ENCODE measurements at regions not wholly inside any gene's neighbourhood (a gene's known extent, or its start where the extent isn't known, plus 50 kb on each side); places are given as distances from the start of the nearest gene placed in this dataset.

DNA sequence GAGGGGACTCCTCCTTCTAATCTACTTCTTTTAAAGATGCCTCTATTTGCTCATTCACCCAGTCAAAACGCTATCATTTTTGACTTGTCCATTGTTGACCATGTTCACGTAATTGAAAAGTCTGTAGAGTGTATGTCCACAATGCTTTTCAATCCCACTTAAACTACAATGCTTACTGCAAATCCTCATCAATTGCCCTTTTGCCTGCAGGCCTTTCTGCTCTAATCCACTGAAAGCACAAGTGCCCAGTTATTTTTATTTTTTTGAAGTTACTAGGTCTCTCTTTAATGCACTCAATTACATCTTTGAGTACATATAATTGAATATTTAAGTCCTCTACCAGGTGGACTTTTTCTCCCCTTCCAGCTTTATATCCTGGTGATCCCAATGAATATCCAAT, 437.4 kb downstream of the PDGFC start:
- Histone ChIP-seq H3K4me1 (no peaks in the 10 kb centered on the region), H3K36me3 (no peaks in the 10 kb centered on the region), H3K27me3 (no peaks in the 10 kb centered on the region), H3K4me3 (no peak overlapping the region), H3K27ac (no peak overlapping the region), H3K9me3 (no peaks in the 10 kb centered on the region)
- WGBS: 98% methylated on average over 2 of the region's 2 CpGs
- DNase-seq (ENCODE audit: low spot score in 2 of 2): no peak
- TF ChIP-seq POLR2AphosphoS5 (IDR thresholded peaks at IDR 0.05) (no peak), EP300 (IDR thresholded peaks at IDR 0.05) (no peak), POLR2A (IDR thresholded peaks at IDR 0.05) (no peak)
- TF ChIP-seq, protein P1, sequence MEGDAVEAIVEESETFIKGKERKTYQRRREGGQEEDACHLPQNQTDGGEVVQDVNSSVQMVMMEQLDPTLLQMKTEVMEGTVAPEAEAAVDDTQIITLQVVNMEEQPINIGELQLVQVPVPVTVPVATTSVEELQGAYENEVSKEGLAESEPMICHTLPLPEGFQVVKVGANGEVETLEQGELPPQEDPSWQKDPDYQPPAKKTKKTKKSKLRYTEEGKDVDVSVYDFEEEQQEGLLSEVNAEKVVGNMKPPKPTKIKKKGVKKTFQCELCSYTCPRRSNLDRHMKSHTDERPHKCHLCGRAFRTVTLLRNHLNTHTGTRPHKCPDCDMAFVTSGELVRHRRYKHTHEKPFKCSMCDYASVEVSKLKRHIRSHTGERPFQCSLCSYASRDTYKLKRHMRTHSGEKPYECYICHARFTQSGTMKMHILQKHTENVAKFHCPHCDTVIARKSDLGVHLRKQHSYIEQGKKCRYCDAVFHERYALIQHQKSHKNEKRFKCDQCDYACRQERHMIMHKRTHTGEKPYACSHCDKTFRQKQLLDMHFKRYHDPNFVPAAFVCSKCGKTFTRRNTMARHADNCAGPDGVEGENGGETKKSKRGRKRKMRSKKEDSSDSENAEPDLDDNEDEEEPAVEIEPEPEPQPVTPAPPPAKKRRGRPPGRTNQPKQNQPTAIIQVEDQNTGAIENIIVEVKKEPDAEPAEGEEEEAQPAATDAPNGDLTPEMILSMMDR (IDR thresholded peaks at IDR 0.05): no peak

DNA sequence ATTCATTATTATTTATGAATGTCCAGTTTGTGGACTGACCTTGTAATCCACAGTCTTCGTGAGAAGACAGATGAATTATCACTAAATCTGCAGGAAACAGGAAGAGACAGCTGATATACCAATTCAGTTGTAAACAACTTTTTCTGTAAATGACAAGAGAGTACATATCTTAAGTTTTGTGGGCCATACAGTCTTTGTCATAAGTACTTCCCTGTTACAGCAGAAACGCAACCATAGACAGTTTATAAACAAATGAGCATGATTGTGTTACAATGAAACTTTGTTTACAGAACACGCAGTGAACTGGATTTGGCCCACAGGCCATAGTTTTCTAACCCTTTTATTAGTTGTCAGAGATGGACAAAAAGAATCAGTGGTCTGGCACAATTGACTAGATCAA, 443.4 kb downstream of the PDGFC start:
- H3K36me3 ChIP-seq: no peaks in the 10 kb centered on the region
- no peaks in the 10 kb centered on the region for H3K27me3 ChIP-seq
- no peak for DNase-seq (ENCODE audit: low spot score in 2 of 2)
- TF ChIP-seq EP300 (IDR thresholded peaks at IDR 0.05) (no peak), POLR2AphosphoS5 (IDR thresholded peaks at IDR 0.05) (no peak)
- TF ChIP-seq, protein P1 (IDR thresholded peaks at IDR 0.05): no peak
- no peaks in the 10 kb centered on the region for H3K9me3 ChIP-seq
- 72% methylated on average over 3 of the region's 3 CpGs for WGBS
- H3K4me1 ChIP-seq: no peaks in the 10 kb centered on the region
- no peak overlapping the region for H3K4me3 ChIP-seq
- H3K27ac ChIP-seq: no peak overlapping the region

DNA sequence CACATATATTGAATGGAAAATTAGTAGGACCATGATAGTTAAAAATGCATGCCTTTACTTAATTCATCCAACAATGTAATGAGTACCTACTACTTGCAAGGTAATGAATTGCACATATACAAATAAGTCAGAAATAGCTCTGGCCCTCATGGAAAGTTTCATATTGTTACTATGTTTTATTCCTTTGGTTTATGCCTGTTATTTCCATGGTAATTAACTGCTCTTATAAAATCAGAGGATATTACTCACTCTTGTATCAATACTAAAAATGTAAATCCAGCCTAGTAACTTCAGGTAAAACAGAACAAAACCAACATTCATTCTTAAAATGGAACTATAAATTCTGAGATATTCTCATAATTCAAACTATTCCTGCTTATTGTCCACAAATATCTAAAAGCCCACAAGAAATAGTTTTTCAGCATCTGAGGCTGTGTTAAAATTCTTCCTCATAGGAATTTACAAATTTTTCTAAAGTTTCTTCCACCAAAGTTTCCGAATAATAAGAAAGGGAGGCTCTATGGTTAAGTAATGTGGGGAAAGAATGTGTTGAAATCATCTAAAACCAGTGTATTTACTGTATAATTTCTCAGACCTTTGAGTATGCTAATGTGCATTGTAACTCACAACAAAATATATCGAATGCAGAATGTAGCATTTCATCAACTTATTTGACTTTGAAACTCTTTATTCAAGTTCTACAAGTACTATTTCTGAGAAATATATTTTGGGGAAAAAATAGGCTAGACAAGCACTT, 444.2 kb downstream of the PDGFC start:
- Histone ChIP-seq H3K4me1 (no peaks in the 10 kb centered on the region), H3K36me3 (no peaks in the 10 kb centered on the region), H3K4me3 (no peak overlapping the region), H3K27me3 (no peaks in the 10 kb centered on the region), H3K27ac (no peak overlapping the region), H3K9me3 (no peaks in the 10 kb centered on the region)
- DNase-seq (ENCODE audit: low spot score in 2 of 2): no peak
- no peak for TF ChIP-seq POLR2AphosphoS5 (IDR thresholded peaks at IDR 0.05)
- TF ChIP-seq EP300 (IDR thresholded peaks at IDR 0.05): no peak
- TF ChIP-seq, protein P1 (IDR thresholded peaks at IDR 0.05): no peak
- TF ChIP-seq POLR2A (IDR thresholded peaks at IDR 0.05): no peak
- 90% methylated on average over 2 of the region's 2 CpGs for WGBS

DNA sequence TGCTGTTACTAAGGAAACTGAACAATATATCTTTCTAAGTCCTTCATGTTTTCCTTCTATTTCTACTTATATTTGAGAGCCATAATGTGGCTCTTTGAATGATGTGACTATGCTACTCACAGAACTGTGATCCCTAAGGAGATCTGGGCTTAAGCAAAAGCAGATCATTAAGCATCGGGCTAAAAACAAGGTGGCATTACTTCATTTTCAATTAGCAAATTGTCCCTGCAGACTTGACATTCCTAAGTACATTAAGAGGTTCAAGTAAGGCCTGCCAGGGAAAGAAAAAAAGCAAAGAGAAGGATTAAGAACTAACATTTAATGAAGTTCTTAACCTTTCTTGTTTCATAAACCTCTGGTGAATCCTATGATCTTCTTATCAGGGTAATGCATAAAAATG, 447.6 kb downstream of the PDGFC start:
- Histone ChIP-seq H3K36me3 (no peaks in the 10 kb centered on the region), H3K4me3 (no peak overlapping the region), H3K9me3 (no peaks in the 10 kb centered on the region), H3K27me3 (no peaks in the 10 kb centered on the region), H3K27ac (no peak overlapping the region), H3K4me1 (no peaks in the 10 kb centered on the region)
- TF ChIP-seq EP300 (IDR thresholded peaks at IDR 0.05): no peak
- 79% methylated on average over 1 of the region's 1 CpG for WGBS
- DNase-seq (ENCODE audit: low spot score in 2 of 2): no peak

DNA sequence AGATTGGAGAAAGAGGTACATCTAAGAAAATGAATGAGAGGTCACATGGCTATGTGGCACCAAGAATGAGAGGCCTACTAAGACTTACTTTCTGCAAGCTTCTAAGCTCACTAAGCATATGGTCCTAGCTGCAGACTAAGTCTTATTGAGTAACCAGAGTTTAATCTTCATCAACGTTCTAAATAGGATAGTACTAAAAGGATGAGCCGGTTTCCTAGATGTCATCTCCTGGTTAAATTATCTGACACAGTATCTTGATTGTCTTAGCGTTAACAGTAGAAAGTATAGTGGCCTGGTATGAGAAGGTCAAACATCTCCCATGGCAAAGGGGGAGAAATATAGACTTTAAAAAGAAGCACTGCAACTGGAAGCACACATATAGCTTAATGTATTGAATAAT, 448.1 kb downstream of the PDGFC start:
- Histone ChIP-seq H3K27ac (no peak overlapping the region), H3K27me3 (no peaks in the 10 kb centered on the region), H3K4me3 (no peak overlapping the region), H3K36me3 (no peaks in the 10 kb centered on the region), H3K9me3 (no peaks in the 10 kb centered on the region), H3K4me1 (no peaks in the 10 kb centered on the region)
- no peak for DNase-seq (ENCODE audit: low spot score in 2 of 2)
- TF ChIP-seq POLR2A (IDR thresholded peaks at IDR 0.05) (no peak), POLR2AphosphoS5 (IDR thresholded peaks at IDR 0.05) (no peak), EP300 (IDR thresholded peaks at IDR 0.05) (no peak)
- TF ChIP-seq, protein P1 (IDR thresholded peaks at IDR 0.05): no peak
- 83% methylated on average over 3 of the region's 3 CpGs for WGBS

DNA sequence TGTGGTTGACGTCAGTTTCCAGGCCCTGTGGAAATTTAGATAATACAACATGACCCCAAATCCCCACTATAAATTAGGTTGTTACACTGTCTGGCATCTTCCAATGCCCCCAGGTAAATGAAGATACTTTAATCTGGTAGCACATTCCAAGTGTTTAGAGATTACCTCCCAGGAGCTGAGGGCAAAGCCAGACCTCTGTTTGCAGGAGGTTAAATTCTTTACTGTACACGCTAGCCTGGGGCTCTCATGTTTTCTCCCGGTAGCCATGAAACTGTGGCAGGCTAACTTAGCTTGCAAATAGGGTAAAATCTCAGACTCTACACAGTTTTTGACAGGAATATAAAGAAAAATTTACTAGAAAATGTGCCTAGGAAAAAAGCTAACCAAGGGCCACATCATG, 450.0 kb downstream of the PDGFC start:
- 57% methylated on average over 3 of the region's 3 CpGs for WGBS
- no peaks in the 10 kb centered on the region for H3K36me3 ChIP-seq
- no peaks in the 10 kb centered on the region for H3K4me1 ChIP-seq
- H3K4me3 ChIP-seq: no peak overlapping the region
- no peaks in the 10 kb centered on the region for H3K27me3 ChIP-seq
- H3K9me3 ChIP-seq: no peaks in the 10 kb centered on the region
- DNase-seq (ENCODE audit: low spot score in 2 of 2): no peak
- H3K27ac ChIP-seq: no peak overlapping the region
- TF ChIP-seq POLR2AphosphoS5 (IDR thresholded peaks at IDR 0.05) (no peak), EP300 (IDR thresholded peaks at IDR 0.05) (no peak), POLR2A (IDR thresholded peaks at IDR 0.05) (no peak)
- TF ChIP-seq, protein P1 (IDR thresholded peaks at IDR 0.05): no peak

Data from suprapubic skin (tissue), 4 donors.